ENCODE measurements at regions not wholly inside any gene's neighbourhood (a gene's known extent, or its start where the extent isn't known, plus 50 kb on each side); places are given as distances from the start of the nearest gene placed in this dataset.
"Not testable (repeated sequence)": the region's sequence is repeated elsewhere in the genome, so short reads cannot be mapped to it uniquely, and the experiment has no call there.

GRCh38 chr4:162969194-162969593 is 197.5 kb downstream of the NAF1 start:
- H3K27me3 Mint-ChIP-seq, result no peaks in the 10 kb centered on the region
- no peak overlapping the region for H3K27ac Mint-ChIP-seq

DNA sequence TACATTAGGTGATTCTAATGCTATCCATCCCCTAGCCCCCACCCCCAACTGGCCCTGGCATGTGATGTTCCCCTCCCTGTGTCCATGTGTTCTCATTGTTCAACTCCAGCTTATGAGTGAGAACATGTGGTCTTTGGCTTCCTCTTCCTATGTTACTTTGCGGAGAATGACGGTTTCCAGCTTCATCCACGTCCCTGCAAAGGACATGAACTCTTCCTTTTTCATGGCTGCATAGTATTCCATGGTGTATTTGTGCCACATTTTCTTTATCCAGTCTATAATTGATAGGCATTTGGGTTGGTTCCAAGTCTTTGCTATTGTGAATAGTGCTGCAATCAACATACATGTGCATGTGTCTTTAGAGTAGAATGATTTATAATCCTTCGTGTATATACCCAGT is 200.7 kb downstream of the NAF1 start:
- peaks cover 10 to 13% of the 10 kb centered on the region in 2 donors for H3K9me3 Mint-ChIP-seq
- ATAC-seq, H3K27me3 Mint-ChIP-seq, H3K4me3 Mint-ChIP-seq, H3K4me1 Mint-ChIP-seq, DNase-seq, H3K27ac Mint-ChIP-seq: not testable (repeated sequence)

More at GRCh38 chr4:162969194-162969593, 197.5 kb downstream of the NAF1 start:
- Mint-ChIP-seq H3K9me3 (peaks cover 10 to 13% of the 10 kb centered on the region in 2 donors), H3K4me1 (no peaks in the 10 kb centered on the region), H3K4me3 (no peak overlapping the region)
- ATAC-seq, result no peak
- DNase-seq, result no peak

DNA sequence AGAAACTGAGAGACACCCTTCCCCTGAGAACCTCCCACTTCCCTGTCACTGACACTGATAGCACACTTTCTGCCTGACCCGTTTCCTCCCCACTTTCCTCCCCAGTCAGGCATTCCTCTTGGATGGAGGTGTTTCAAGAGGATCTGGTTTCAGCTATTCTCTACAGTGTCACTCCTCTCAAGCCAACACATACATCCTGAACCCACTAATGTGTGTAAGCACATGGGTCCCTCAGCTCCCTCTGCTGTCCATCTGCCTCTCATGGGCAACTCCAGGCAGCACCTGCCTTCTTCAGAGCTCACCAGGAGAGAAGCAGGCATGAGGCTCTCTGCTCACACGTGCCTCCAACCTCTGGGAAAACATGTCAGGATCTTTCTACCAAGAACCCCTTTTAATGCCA is 207.6 kb downstream of the NAF1 start:
- ATAC-seq, result no peak
- H3K27ac Mint-ChIP-seq, result no peak overlapping the region
- H3K4me1 Mint-ChIP-seq, result no peaks in the 10 kb centered on the region
- no peaks in the 10 kb centered on the region for H3K27me3 Mint-ChIP-seq
- H3K9me3 Mint-ChIP-seq, result no peaks in the 10 kb centered on the region
- no peak overlapping the region for H3K4me3 Mint-ChIP-seq
- DNase-seq, result no peak

DNA sequence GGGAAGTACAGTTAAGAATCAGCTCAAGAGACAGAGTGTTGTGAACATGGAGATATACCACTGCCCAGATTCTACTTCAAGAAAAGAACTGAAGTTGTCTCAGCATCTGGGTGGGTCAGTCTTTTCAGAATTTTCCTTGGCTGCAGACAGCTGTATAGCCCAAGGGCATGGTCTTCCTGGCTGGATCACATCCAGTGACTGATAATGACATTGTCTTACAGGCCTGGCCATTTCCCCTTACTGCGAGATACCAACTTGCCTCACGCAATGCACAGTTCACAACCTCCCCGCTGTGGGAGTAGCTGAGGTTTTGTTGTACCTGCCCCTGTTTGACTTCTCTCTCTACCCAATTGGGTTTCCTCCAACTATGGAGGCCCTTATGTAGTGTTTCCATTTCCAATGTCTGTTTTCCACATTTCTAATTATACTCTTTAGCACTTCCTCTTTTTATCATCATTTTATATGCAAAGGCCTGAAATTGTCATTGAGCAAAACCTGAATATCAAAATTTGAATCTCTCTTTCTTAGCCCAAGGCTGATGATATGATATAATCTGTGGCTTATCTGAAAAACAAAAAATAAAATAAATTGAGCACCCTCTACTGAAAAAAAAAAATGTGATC is 209.1 kb downstream of the NAF1 start:
- Mint-ChIP-seq H3K4me1 (no peaks in the 10 kb centered on the region), H3K27me3 (no peaks in the 10 kb centered on the region), H3K4me3 (no peak overlapping the region), H3K9me3 (no peaks in the 10 kb centered on the region), H3K27ac (no peak overlapping the region)
- no peak for ATAC-seq
- DNase-seq, result no peak

- no peak for ATAC-seq
- no peak for DNase-seq
- Mint-ChIP-seq H3K4me1 (no peaks in the 10 kb centered on the region), H3K27me3 (no peaks in the 10 kb centered on the region), H3K4me3 (no peak overlapping the region), H3K27ac (no peak overlapping the region), H3K9me3 (no peaks in the 10 kb centered on the region)
These were observed 211.7 kb downstream of the NAF1 start for GRCh38 chr4:162954976-162955375.

DNA sequence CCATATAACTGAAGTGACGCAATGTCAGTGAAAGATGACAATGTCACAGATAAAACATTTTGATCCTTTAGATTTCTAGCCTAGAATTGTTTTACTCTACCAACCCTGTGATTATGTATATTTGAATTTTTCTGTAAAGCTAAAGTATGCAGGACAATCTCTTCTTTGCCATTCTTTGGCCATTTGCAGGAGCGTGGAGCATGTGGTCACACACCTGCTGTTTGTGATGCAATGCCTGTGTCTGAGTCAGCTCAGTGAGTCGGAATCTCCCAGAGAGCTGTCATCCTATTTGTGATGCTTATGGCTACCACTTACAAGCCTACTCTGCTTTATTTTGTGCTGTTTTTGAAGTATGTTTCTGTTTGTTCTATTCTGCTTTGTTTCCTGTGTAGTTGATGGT is 214.5 kb downstream of the NAF1 start:
- DNase-seq, result no peak
- ATAC-seq, result no peak
- Mint-ChIP-seq H3K4me1 (no peaks in the 10 kb centered on the region), H3K4me3 (no peak overlapping the region), H3K27ac (no peak overlapping the region), H3K27me3 (no peaks in the 10 kb centered on the region), H3K9me3 (no peaks in the 10 kb centered on the region)

DNA sequence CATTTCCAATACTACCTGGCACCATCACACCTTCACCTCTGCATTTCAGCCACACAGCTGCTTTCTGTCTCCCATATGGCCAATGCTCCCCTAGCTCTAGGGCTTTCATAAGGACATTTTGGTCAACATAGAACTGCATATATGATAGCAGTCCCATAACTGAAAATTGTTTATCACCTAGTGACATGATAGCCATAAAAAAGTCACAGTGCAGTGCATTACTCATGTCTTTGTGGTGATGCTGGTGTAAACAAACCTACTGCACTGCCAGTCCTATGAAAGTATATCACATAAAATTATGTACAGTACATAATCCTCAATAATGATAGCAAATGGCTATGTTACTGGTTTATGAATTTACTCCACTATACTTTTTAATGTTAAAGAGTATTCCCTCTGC is 221.0 kb downstream of the NAF1 start:
- Mint-ChIP-seq H3K9me3 (no peaks in the 10 kb centered on the region), H3K4me1 (no peaks in the 10 kb centered on the region), H3K4me3 (no peak overlapping the region), H3K27ac (no peak overlapping the region), H3K27me3 (no peaks in the 10 kb centered on the region)
- DNase-seq (no peak), ATAC-seq (no peak)

- ATAC-seq, result no peak
- Mint-ChIP-seq H3K27ac (no peak overlapping the region), H3K4me3 (no peak overlapping the region), H3K9me3 (no peaks in the 10 kb centered on the region), H3K4me1 (no peaks in the 10 kb centered on the region), H3K27me3 (no peaks in the 10 kb centered on the region)
- DNase-seq, result no peak
These were observed 223.4 kb downstream of the NAF1 start for GRCh38 chr4:162943263-162943662.

DNA sequence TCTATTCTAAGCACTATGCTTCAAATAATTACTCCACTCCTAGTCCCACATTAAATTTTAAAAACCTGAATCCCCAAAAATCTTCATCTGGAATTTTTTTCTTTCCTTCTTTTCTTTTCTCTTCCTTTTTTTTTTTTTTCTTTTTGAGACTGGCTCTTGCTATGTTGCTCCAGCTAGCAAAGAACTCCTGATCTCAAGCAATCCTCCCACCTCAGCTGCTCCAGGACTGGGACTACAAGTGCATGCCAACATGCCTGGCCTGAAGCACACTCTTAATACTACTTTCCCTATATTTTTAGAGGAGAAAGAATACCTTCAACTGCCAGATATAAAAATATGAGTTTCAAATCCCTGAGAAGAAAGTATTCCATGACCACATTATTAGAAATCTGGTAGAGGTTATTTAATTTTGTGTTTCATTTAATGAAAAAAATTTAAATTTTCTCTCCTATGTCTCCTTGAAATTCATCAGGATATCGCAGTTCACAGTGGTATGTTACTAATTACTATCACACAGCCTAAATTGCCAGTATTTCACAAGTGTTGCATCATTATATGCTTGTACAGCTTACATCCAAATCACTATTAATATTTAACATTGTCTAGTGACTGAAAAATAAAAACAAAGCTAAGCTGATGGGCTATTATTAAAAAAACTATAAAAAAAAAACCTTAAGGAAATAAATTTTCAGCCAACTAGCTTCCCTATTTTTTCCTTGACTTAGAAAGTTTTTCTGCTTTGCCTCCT is 227.8 kb downstream of the NAF1 start:
- DNase-seq (no peak), ATAC-seq (no peak)
- no peak overlapping the region for H3K4me3 Mint-ChIP-seq
- no peaks in the 10 kb centered on the region for H3K27me3 Mint-ChIP-seq
- H3K9me3 Mint-ChIP-seq, result no peaks in the 10 kb centered on the region
- no peaks in the 10 kb centered on the region for H3K4me1 Mint-ChIP-seq
- no peak overlapping the region for H3K27ac Mint-ChIP-seq

DNA sequence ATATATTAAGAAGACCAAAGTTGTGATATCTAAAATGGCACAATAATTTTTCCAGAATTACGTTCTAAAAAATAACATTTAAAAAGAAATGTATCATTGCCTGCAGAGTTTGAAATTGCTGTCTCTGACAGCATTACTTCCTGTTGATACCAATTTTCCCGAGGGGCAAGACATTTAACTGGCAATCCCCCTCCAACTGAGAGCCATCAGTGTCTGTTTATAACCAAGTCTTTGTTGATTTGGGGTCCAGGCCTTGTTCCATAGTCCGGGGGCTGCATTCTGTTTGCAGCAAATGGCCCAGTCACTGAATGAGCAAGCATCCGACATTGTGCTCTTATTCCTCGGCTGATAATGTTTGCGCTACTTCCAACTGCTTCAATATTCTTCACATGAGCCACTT is 231.5 kb downstream of the NAF1 start:
- Mint-ChIP-seq H3K4me3 (no peak overlapping the region), H3K4me1 (no peaks in the 10 kb centered on the region), H3K27me3 (no peaks in the 10 kb centered on the region), H3K9me3 (no peaks in the 10 kb centered on the region), H3K27ac (no peak overlapping the region)
- ATAC-seq (no peak), DNase-seq (no peak)

- no peaks in the 10 kb centered on the region for H3K9me3 Mint-ChIP-seq
- H3K27ac Mint-ChIP-seq, result no peak overlapping the region
- ATAC-seq (no peak), DNase-seq (no peak)
- no peaks in the 10 kb centered on the region for H3K27me3 Mint-ChIP-seq
- no peaks in the 10 kb centered on the region for H3K4me1 Mint-ChIP-seq
- no peak overlapping the region for H3K4me3 Mint-ChIP-seq
These were observed 235.4 kb downstream of the NAF1 start for GRCh38 chr4:162931286-162931685.

DNA sequence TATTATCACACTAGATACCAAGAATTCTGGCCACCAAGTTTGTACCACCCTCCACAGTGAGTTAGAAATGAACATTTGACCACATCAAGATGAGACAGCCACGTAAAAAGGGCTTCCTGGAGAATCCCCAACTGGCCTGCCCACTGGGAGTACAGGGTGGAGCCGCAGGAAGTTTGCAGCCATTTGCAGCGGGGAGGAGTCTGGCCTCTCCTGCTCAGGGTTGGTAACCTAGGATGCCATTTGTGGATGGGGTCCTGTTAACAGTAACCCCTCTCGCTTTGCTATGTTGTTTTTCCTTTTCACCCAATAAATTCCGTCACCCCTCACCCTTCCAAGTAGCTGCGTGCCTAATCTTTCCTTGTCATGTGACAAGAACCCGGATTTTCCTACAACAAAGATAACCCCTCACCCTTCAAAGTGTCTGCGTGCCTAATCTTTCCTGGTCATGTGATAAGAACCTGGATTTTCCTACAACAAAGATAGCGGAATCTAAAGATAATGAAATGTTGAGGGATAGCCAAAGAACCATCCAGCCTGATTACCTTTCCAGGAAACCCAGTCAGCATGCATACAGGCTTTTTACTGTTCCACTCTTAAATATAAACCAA is 245.4 kb downstream of the NAF1 start:
- no peak for DNase-seq
- no peak for ATAC-seq
- Mint-ChIP-seq H3K27ac (no peak overlapping the region), H3K27me3 (no peaks in the 10 kb centered on the region), H3K4me1 (no peaks in the 10 kb centered on the region), H3K4me3 (no peak overlapping the region), H3K9me3 (peaks cover 0 to 7% of the 10 kb centered on the region in 2 donors)

- Mint-ChIP-seq H3K4me3 (no peak overlapping the region), H3K9me3 (peaks cover 1 to 9% of the 10 kb centered on the region in 2 donors), H3K27ac (no peak overlapping the region), H3K27me3 (no peaks in the 10 kb centered on the region), H3K4me1 (no peaks in the 10 kb centered on the region)
- DNase-seq, result no peak
- ATAC-seq, result no peak
These were observed 246.0 kb downstream of the NAF1 start for GRCh38 chr4:162920649-162921048.

GRCh38 chr4:162912482-162912881 is 254.2 kb downstream of the NAF1 start:
- peaks cover 3% of the 10 kb centered on the region for H3K27me3 Mint-ChIP-seq
- DNase-seq, result no peak
- no peak overlapping the region for H3K27ac Mint-ChIP-seq
- no peak overlapping the region for H3K4me3 Mint-ChIP-seq
- peaks cover 9 to 10% of the 10 kb centered on the region in 2 donors for H3K9me3 Mint-ChIP-seq
- no peak for ATAC-seq
- H3K4me1 Mint-ChIP-seq, result no peaks in the 10 kb centered on the region

GRCh38 chr4:162911349-162911748 is 255.3 kb downstream of the NAF1 start:
- ATAC-seq (no peak), DNase-seq (no peak)
- Mint-ChIP-seq H3K4me1 (no peaks in the 10 kb centered on the region), H3K27me3 (peaks cover 7% of the 10 kb centered on the region), H3K27ac (no peak overlapping the region), H3K9me3 (peaks cover 9 to 10% of the 10 kb centered on the region in 2 donors), H3K4me3 (no peak overlapping the region)

- H3K4me3 Mint-ChIP-seq, result no peak overlapping the region
- H3K27ac Mint-ChIP-seq, result no peak overlapping the region
- ATAC-seq (no peak), DNase-seq (no peak)
- peaks cover 7% of the 10 kb centered on the region for H3K27me3 Mint-ChIP-seq
- H3K4me1 Mint-ChIP-seq, result no peaks in the 10 kb centered on the region
- peaks cover under 1 to 8% of the 10 kb centered on the region in 2 donors for H3K9me3 Mint-ChIP-seq
These were observed 256.7 kb downstream of the NAF1 start for GRCh38 chr4:162909952-162910351.

All from stimulated activated naive CD8-positive, alpha-beta T cell treated with anti-CD3 and anti-CD28 coated beads, Interleukin-15, amount 100 ng/mL, for 72 hours (primary cell).